Panc1 (cell line): ENCODE measurements at regions not wholly inside any gene's neighbourhood (a gene's known extent, or its start where the extent isn't known, plus 50 kb on each side); places are given as distances from the start of the nearest gene placed in this dataset.

Source experiments
- ATAC-seq: fragments of 200-7000 bp; cut with Tn5 transposase; 2 replicates; pipeline ENCODE4 v1.9.1; 2020; ENCODE audit warnings: mild to moderate bottlenecking, moderate library complexity
- BruUV-seq: library from RNA; stranded (reverse); fragments of 400-500 nt; replicated peaks from 2 replicates; lab custom pipeline; 2021; lab: Mats Ljungman, UMichigan
- CTCF ChIA-PET: fragments of 300-600 bp; sonication (Branson Sonifier 250); formaldehyde crosslinking; loops from one replicate; lab custom pipeline; 2022; ENCODE audit warnings: antibody characterized with exemption; lab: Charles Lee
- POLR2A ChIA-PET: fragments of 300-600 bp; sonication (Branson Sonifier 250); formaldehyde crosslinking; loops from one replicate; lab custom pipeline; 2022; ENCODE audit warnings: antibody characterized with exemption; lab: Charles Lee
- DNase-seq: peaks from one replicate; pipeline ENCODE4 v3.0.0-alpha.2; 2010; ENCODE audit warnings: low read depth, low spot score
- H3K27ac ChIP-seq: 2 replicates; pipeline ENCODE4 v1.5.1; 2011; ENCODE audit warnings: mild to moderate bottlenecking, low read length, inconsistent platforms
- H3K27me3 ChIP-seq: fragments of 200-500 bp; sonication (Bioruptor generic); 2 replicates; pipeline ENCODE4 v1.6.0; 2014; ENCODE audit warnings: low read length, inconsistent platforms; ENCODE audit not compliant: control insufficient read depth, insufficient read depth
- H3K36me3 ChIP-seq: fragments of 200-500 bp; sonication (Bioruptor generic); 2 replicates; pipeline ENCODE4 v1.5.1; 2014; ENCODE audit warnings: inconsistent platforms, mild to moderate bottlenecking, low read length, moderate library complexity; ENCODE audit not compliant: control insufficient read depth, insufficient read depth
- H3K4me1 ChIP-seq: 2 replicates; pipeline ENCODE4 v1.5.1; 2011; ENCODE audit warnings: inconsistent platforms, mild to moderate bottlenecking, low read length, moderate library complexity; ENCODE audit not compliant: control insufficient read depth, insufficient read depth
- H3K4me3 ChIP-seq, 2 experiments: 2 replicates each; pipeline ENCODE4 v1.5.1; 2011 to 2012; ENCODE audit warnings: low read depth in 2 of 2, low read length in 2 of 2, mild to moderate bottlenecking in 2 of 2, inconsistent platforms in 1 of 2, moderate library complexity in 1 of 2
- H3K9me3 ChIP-seq: fragments of 200-500 bp; sonication (Bioruptor generic); 2 replicates; pipeline ENCODE4 v1.5.1; 2014; ENCODE audit warnings: low read depth, mild to moderate bottlenecking, inconsistent platforms, low read length, moderate library complexity; ENCODE audit not compliant: control insufficient read depth, insufficient read depth
- POLR2AphosphoS5 ChIP-seq: IDR thresholded peaks from 2 replicates; pipeline ENCODE4 v1.6.1; 2012; ENCODE audit warnings: mild to moderate bottlenecking, low read depth, low read length, moderate library complexity
- REST ChIP-seq, 2 experiments: IDR thresholded peaks; 2 replicates each; pipeline ENCODE4 v1.6.1; 2011 to 2012; ENCODE audit warnings: low read depth in 2 of 2, control low read depth in 1 of 2, low read length in 1 of 2, mild to moderate bottlenecking in 1 of 2, moderate library complexity in 1 of 2; ENCODE audit not compliant: insufficient read depth in 1 of 2
- SIN3A ChIP-seq: IDR thresholded peaks from 2 replicates; pipeline ENCODE4 v1.6.1; 2012; ENCODE audit warnings: low read depth, mild to moderate bottlenecking, low read length, moderate library complexity, borderline replicate concordance; ENCODE audit not compliant: insufficient read depth
- TCF7L2 ChIP-seq: IDR thresholded peaks from 2 replicates; pipeline ENCODE4 v1.6.1; 2011; ENCODE audit warnings: mild to moderate bottlenecking, low read depth, low read length, inconsistent platforms
- in situ Hi-C: cut with HindIII; loops from 2 replicates; pipeline ENCODE4 v1.10.0; 2016; ENCODE audit warnings: low sequenced_read_pairs, low pct_unique_long_range_greater_than_20kb
- intact Hi-C: fragments of 100-400 bp; cut with micrococcal nuclease; formaldehyde crosslinking; loops from one replicate; pipeline ENCODE4 v1.10.0; 2022; ENCODE audit not compliant: unreplicated experiment
- TF ChIP-seq, protein P1 (sequence below): fragments of 450-650 bp; IDR thresholded peaks from 2 replicates; pipeline ENCODE4 v1.5.1; 2017; ENCODE audit warnings: mild to moderate bottlenecking

- CTCF ChIA-PET: no interaction called here
- no peak overlapping the region for H3K27ac ChIP-seq
- H3K4me3 ChIP-seq: no peak overlapping the region
- no peaks in the 10 kb centered on the region for H3K9me3 ChIP-seq
- no TSS peak for BruUV-seq
- in situ Hi-C loops: no loop called here
- intact Hi-C loops: no loop called here
- H3K27me3 ChIP-seq: no peaks in the 10 kb centered on the region
- POLR2A ChIA-PET: no interaction called here
- no peaks in the 10 kb centered on the region for H3K36me3 ChIP-seq
- H3K4me1 ChIP-seq: no peaks in the 10 kb centered on the region
- ATAC-seq: no peak
- no peak for DNase-seq
- TF ChIP-seq REST (IDR thresholded peaks at IDR 0.05; ENCODE audit: insufficient read depth in 1 of 2, low read depth in 2 of 2, low read length in 1 of 2) (no peak), SIN3A (no peak), POLR2AphosphoS5 (no peak), TCF7L2 (no peak)
- TF ChIP-seq, protein P1, sequence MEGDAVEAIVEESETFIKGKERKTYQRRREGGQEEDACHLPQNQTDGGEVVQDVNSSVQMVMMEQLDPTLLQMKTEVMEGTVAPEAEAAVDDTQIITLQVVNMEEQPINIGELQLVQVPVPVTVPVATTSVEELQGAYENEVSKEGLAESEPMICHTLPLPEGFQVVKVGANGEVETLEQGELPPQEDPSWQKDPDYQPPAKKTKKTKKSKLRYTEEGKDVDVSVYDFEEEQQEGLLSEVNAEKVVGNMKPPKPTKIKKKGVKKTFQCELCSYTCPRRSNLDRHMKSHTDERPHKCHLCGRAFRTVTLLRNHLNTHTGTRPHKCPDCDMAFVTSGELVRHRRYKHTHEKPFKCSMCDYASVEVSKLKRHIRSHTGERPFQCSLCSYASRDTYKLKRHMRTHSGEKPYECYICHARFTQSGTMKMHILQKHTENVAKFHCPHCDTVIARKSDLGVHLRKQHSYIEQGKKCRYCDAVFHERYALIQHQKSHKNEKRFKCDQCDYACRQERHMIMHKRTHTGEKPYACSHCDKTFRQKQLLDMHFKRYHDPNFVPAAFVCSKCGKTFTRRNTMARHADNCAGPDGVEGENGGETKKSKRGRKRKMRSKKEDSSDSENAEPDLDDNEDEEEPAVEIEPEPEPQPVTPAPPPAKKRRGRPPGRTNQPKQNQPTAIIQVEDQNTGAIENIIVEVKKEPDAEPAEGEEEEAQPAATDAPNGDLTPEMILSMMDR: no peak
These were observed 314.3 kb upstream of the PRKCQ start for GRCh38 chr10:6894405-6894804.

DNA sequence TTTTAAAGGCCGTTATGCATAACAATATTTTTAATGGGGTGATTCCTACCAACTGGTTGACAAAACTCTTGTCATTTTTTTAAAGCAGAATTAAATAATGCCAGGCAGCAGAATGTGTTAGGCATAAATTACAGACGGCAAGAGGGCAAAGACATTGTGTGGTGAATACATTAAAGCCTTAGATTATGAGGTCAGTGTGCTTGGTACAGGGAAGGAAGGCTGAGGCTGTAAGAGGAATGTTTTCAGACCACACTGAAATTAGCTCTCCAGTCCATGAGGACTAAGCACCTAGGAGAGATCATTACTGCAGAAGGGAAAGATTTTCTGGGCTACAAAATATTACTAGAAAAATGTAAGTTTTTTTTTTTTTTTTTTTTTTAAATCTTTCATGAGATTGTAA is 312.8 kb upstream of the PRKCQ start:
- no TSS peak for BruUV-seq
- CTCF ChIA-PET: interaction anchor here (0.6 kb wide), 1 partner anchor 178 kb away, joined by 4 read pairs; no protein-coding TSS in a partner anchor
- TF ChIP-seq, protein P1: no peak
- no peak for TF ChIP-seq POLR2AphosphoS5

GRCh38 chr10:6891924-6892323 is 311.8 kb upstream of the PRKCQ start:
- in situ Hi-C loops: no loop called here
- H3K36me3 ChIP-seq: no peaks in the 10 kb centered on the region
- no TSS peak for BruUV-seq
- TF ChIP-seq, protein P1: no peak
- no peak for TF ChIP-seq REST (IDR thresholded peaks at IDR 0.05; ENCODE audit: insufficient read depth in 1 of 2, low read depth in 2 of 2, low read length in 1 of 2)
- no peak for TF ChIP-seq POLR2AphosphoS5
- TF ChIP-seq SIN3A: no peak
- no peak for TF ChIP-seq TCF7L2
- CTCF ChIA-PET: no interaction called here
- no peak overlapping the region for H3K27ac ChIP-seq
- no peaks in the 10 kb centered on the region for H3K9me3 ChIP-seq
- no peaks in the 10 kb centered on the region for H3K4me1 ChIP-seq
- no peaks in the 10 kb centered on the region for H3K27me3 ChIP-seq
- POLR2A ChIA-PET: no interaction called here
- ATAC-seq: no peak
- no peak overlapping the region for H3K4me3 ChIP-seq
- DNase-seq: no peak
- intact Hi-C loops: no loop called here

More for the DNA sequence above, 312.8 kb upstream of the PRKCQ start:
- Histone ChIP-seq H3K27me3 (no peaks in the 10 kb centered on the region), H3K36me3 (no peaks in the 10 kb centered on the region), H3K4me1 (no peaks in the 10 kb centered on the region), H3K4me3 (no peak overlapping the region), H3K27ac (no peak overlapping the region), H3K9me3 (no peaks in the 10 kb centered on the region)
- no peak for ATAC-seq
- POLR2A ChIA-PET: no interaction called here
- intact Hi-C loops: no loop called here
- in situ Hi-C loops: no loop called here
- DNase-seq: no peak
